ENCODE measurements at regions not wholly inside any gene's neighbourhood (a gene's known extent, or its start where the extent isn't known, plus 50 kb on each side); places are given as distances from the start of the nearest gene placed in this dataset.

DNA sequence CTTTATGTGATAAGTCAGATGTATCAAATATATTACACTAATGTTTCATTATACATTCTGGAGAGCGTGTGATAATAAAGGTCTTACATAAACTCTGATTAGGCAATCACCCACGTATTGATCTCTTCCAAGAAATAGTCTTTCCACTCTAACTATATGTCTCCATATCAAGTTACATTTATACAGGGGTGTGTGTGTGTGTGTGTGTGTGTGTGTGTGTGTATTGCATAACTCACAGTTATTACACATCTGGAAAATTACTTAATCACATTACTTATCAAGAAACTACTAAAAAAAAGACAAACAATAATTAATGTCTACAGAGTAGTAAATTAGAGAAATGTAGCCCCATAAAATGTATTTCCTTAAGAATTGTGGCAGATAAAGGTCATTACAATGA lies 339.8 kb downstream of the CDH19 start:
- Histone ChIP-seq H3K4me2 (ENCODE audit: low read length) (no peak overlapping the region), H3K4me3 (ENCODE audit: low read length) (no peak overlapping the region), H3K27ac (ENCODE audit: low read length) (no peak overlapping the region), H3K36me3 (replicated peaks; ENCODE audit: low read depth, low read length) (peaks cover 5% of the 10 kb centered on the region), H3K79me2 (ENCODE audit: low read length) (no peaks in the 10 kb centered on the region), H3K27me3 (ENCODE audit: low read depth, low read length) (no peaks in the 10 kb centered on the region), H3K4me1 (ENCODE audit: low read length) (no peaks in the 10 kb centered on the region), H3K9ac (ENCODE audit: low read length) (no peak overlapping the region), H2AFZ (ENCODE audit: low read depth, low read length) (no peak overlapping the region), H3K9me3 (ENCODE audit: insufficient read depth, low read length) (peaks cover 15% of the 10 kb centered on the region; the same call in 1 of the 2 replicates), H4K20me1 (ENCODE audit: insufficient read depth, low read length) (no peaks in the 10 kb centered on the region)
- TF ChIP-seq CTCF (IDR thresholded peaks at IDR 0.05; ENCODE audit: low read depth, low read length) (no peak), EZH2phosphoT487 (IDR thresholded peaks at IDR 0.05; ENCODE audit: low read depth) (no peak)

- no peak overlapping the region for H3K27ac ChIP-seq (ENCODE audit: low read length)
- H3K79me2 ChIP-seq (ENCODE audit: low read length), result no peaks in the 10 kb centered on the region
- H3K9me3 ChIP-seq (ENCODE audit: insufficient read depth, low read length), result no peaks in the 10 kb centered on the region
These were observed 349.8 kb downstream of the CDH19 start for GRCh38 chr18:66254121-66254520.

DNA sequence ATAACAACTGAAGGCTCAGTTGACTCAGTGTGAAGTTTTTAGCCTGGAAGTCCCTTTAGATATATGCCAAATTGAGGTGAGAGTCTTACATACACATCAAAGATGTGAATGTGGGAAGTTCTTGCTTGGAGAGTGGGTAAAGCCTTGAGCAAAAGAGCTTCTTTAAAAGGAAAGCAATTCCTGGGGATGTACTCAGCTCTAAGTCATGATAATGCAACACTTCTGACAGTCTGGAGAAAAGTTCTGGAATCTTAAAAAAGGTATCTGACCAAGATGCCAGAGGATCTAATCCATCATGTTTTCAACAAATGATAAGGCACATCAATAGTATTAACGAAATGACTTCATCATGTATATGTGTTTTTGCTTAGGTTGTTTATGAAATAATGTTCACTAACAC lies 351.2 kb downstream of the CDH19 start:
- H3K4me2 ChIP-seq (ENCODE audit: low read length), result no peak overlapping the region
- no peak for TF ChIP-seq CTCF (IDR thresholded peaks at IDR 0.05; ENCODE audit: low read depth, low read length)
- TF ChIP-seq EZH2phosphoT487 (IDR thresholded peaks at IDR 0.05; ENCODE audit: low read depth), result no peak
- no peak overlapping the region for H3K4me3 ChIP-seq (ENCODE audit: low read length)
- H3K4me1 ChIP-seq (ENCODE audit: low read length), result no peaks in the 10 kb centered on the region
- no peak overlapping the region for H3K9ac ChIP-seq (ENCODE audit: low read length)
- no peaks in the 10 kb centered on the region for H3K79me2 ChIP-seq (ENCODE audit: low read length)
- no peaks in the 10 kb centered on the region for H4K20me1 ChIP-seq (ENCODE audit: insufficient read depth, low read length)
- no peaks in the 10 kb centered on the region for H3K27me3 ChIP-seq (ENCODE audit: low read depth, low read length)
- no peaks in the 10 kb centered on the region for H3K36me3 ChIP-seq (replicated peaks; ENCODE audit: low read depth, low read length)
- no peak overlapping the region for H2AFZ ChIP-seq (ENCODE audit: low read depth, low read length)
- H3K27ac ChIP-seq (ENCODE audit: low read length), result no peak overlapping the region
- H3K9me3 ChIP-seq (ENCODE audit: insufficient read depth, low read length), result no peaks in the 10 kb centered on the region

More at GRCh38 chr18:66254121-66254520, 349.8 kb downstream of the CDH19 start:
- Histone ChIP-seq H3K4me3 (ENCODE audit: low read length) (no peak overlapping the region), H2AFZ (ENCODE audit: low read depth, low read length) (no peak overlapping the region), H3K4me1 (ENCODE audit: low read length) (no peaks in the 10 kb centered on the region), H3K36me3 (replicated peaks; ENCODE audit: low read depth, low read length) (no peaks in the 10 kb centered on the region), H3K27me3 (ENCODE audit: low read depth, low read length) (no peaks in the 10 kb centered on the region), H4K20me1 (ENCODE audit: insufficient read depth, low read length) (no peaks in the 10 kb centered on the region), H3K4me2 (ENCODE audit: low read length) (no peak overlapping the region), H3K9ac (ENCODE audit: low read length) (no peak overlapping the region)
- TF ChIP-seq CTCF (IDR thresholded peaks at IDR 0.05; ENCODE audit: low read depth, low read length), result no peak
- no peak for TF ChIP-seq EZH2phosphoT487 (IDR thresholded peaks at IDR 0.05; ENCODE audit: low read depth)

DNA sequence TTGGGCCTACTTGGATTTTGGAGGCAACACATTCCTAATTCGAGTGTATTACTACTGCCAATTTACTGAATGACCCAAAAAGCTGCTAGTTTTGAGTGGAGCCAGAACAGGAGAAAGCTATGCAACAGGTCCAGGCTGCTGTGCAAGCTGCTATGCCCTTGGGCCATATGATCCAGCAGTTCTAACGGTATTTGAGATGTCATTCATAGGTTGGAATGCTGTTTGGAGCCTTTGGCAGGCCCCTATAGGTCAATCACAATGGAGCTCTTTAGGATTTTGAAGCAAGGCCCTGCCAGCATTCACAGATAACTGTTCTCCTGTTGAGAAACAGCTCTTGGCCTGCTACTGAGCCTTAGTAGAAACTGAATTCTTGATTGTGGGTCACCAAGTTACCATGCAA lies 368.7 kb downstream of the CDH19 start:
- no peak overlapping the region for H3K9ac ChIP-seq (ENCODE audit: low read length)
- no peak overlapping the region for H3K4me3 ChIP-seq (ENCODE audit: low read length)
- no peak overlapping the region for H2AFZ ChIP-seq (ENCODE audit: low read depth, low read length)
- no peak overlapping the region for H3K27ac ChIP-seq (ENCODE audit: low read length)
- H3K36me3 ChIP-seq (replicated peaks; ENCODE audit: low read depth, low read length), result no peaks in the 10 kb centered on the region
- no peaks in the 10 kb centered on the region for H3K27me3 ChIP-seq (ENCODE audit: low read depth, low read length)
- H3K4me2 ChIP-seq (ENCODE audit: low read length), result no peak overlapping the region
- no peaks in the 10 kb centered on the region for H3K9me3 ChIP-seq (ENCODE audit: insufficient read depth, low read length)
- no peaks in the 10 kb centered on the region for H3K4me1 ChIP-seq (ENCODE audit: low read length)
- no peak for TF ChIP-seq CTCF (IDR thresholded peaks at IDR 0.05; ENCODE audit: low read depth, low read length)
- no peak for TF ChIP-seq EZH2phosphoT487 (IDR thresholded peaks at IDR 0.05; ENCODE audit: low read depth)
- H3K79me2 ChIP-seq (ENCODE audit: low read length), result no peaks in the 10 kb centered on the region
- no peaks in the 10 kb centered on the region for H4K20me1 ChIP-seq (ENCODE audit: insufficient read depth, low read length)

All from OCI-LY3 (cell line).